NCI-H2081 (cell line): ENCODE measurements at regions not wholly inside any gene's neighbourhood (a gene's known extent, or its start where the extent isn't known, plus 50 kb on each side); places are given as distances from the start of the nearest gene placed in this dataset.

Experiments used
- DNase-seq, 2 experiments: peaks; one replicate each; lab custom pipeline; 2025; lab: John Stamatoyannopoulos, UW

GRCh38 chr22:48335442-48336139 lies 1492.1 kb downstream of the BRD1 start:
- no peak for DNase-seq

- no peak for DNase-seq
These were observed 1492.7 kb downstream of the BRD1 start for GRCh38 chr22:48334971-48335370.

GRCh38 chr22:48333816-48334735 lies 1493.6 kb downstream of the BRD1 start:
- no peak for DNase-seq

- DNase-seq, result no peak
These were observed 1494.3 kb downstream of the BRD1 start for GRCh38 chr22:48333323-48333763.

GRCh38 chr22:48332438-48333322 lies 1495.0 kb downstream of the BRD1 start:
- no peak for DNase-seq

GRCh38 chr22:48331691-48332220 lies 1495.9 kb downstream of the BRD1 start:
- DNase-seq, result no peak

GRCh38 chr22:48331266-48331665 lies 1496.4 kb downstream of the BRD1 start:
- no peak for DNase-seq

DNA sequence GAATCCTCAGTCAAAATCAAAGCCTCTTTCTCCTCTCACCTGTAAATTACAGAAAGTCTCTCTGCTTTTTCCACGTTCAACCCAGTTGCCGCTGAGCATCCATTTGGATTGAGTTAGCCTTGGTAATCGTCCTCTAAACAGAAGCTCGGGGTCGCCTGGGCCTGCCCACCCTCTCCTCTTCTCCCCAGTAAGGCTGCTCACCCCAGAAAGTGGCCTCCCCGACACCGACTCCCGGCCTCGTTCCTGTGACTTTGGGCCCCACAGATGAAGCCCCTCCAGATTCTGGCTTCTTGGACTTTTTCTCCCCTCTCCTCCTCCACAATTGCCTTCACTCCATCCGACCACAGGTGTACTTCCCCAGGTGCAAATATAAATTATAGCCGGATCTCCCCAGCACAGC lies 1500.0 kb downstream of the BRD1 start:
- no peak for DNase-seq

- DNase-seq, result no peak
These were observed 1503.9 kb downstream of the BRD1 start for GRCh38 chr22:48323746-48324145.

- no peak for DNase-seq
These were observed 1504.8 kb downstream of the BRD1 start for GRCh38 chr22:48322907-48323306.

- no peak for DNase-seq
These were observed 1505.6 kb downstream of the BRD1 start for GRCh38 chr22:48321986-48322545.

- DNase-seq, result no peak
These were observed 1506.8 kb downstream of the BRD1 start for GRCh38 chr22:48320683-48321451.

- no peak for DNase-seq
These were observed 1507.5 kb downstream of the BRD1 start for GRCh38 chr22:48320048-48320682.

- no peak for DNase-seq
These were observed 1508.2 kb downstream of the BRD1 start for GRCh38 chr22:48319321-48320047.

- no peak for DNase-seq
These were observed 1508.9 kb downstream of the BRD1 start for GRCh38 chr22:48318575-48319320.

GRCh38 chr22:48318173-48318572 lies 1509.5 kb downstream of the BRD1 start:
- no peak for DNase-seq

DNA sequence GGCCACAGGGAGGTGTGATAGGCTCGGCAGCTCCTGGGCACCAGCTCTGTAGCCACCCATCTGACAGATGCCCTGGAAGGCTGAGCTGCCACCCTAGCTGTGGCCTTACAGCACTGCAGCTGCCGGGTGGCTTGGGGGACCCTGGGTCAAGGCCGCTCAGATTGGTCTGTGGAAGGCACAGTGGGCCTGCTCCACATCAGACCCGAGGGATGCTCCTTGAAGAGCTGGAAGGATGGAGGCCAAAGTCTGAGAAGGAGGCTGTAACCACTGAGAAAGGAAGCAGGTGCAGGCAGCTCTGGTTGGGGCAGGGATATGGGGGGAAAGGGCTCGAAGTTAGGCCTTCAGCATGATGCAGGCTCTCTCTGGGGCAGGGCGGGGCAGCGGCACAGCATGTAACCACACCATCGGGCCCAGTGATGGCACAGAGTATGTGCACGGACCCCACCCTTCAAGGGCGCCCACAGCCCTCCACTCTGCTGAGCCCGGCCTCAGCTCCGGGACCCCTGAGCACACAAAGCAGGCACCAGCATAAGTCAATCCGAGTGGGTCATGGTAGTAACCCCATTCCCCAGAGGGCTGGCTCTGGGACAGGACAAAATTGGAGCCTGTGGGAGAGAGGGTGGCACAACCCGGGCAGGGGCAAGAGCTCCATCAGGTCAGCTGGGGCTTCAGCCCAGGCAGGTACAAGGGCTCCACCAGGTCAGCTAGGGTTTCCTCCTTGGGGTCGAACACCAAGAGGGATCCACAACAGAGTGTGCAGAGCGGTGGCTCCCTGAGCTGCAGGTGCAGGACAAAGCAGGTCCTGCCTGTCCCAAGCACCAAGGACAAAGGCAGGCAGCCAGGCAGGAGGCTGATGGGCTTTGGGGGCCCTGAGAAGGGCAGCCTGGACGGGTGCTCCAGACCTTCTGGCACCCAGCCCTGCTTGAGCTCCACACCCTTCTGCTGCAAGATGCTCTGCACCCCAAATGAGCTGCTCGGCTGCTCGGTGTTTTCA lies 1511.1 kb downstream of the BRD1 start:
- no peak for DNase-seq
